Neural cell (in vitro differentiated cells): ENCODE measurements at regions not wholly inside any gene's neighbourhood (a gene's known extent, or its start where the extent isn't known, plus 50 kb on each side); places are given as distances from the start of the nearest gene placed in this dataset.

ENCODE experiments used
- H2AFZ ChIP-seq: fragments of 200-600, 300-800 bp; sonication (generic), shearing (Covaris generic); 2 replicates; pipeline ENCODE4 v1.6.0; 2014; ENCODE audit warnings: low read depth, mild to moderate bottlenecking, antibody characterized with exemption, low read length, moderate library complexity
- H3F3A ChIP-seq: fragments of 200-600 bp; shearing (Covaris generic); 2 replicates; pipeline ENCODE4 v1.6.1; 2016; ENCODE audit warnings: mild to moderate bottlenecking, moderate library complexity, mixed read lengths, antibody characterized with exemption, low read length; ENCODE audit not compliant: insufficient read depth, poor library complexity, severe bottlenecking
- H3K27ac ChIP-seq: fragments of 200-600, 300-800 bp; sonication (generic), shearing (Covaris generic); 2 replicates; pipeline ENCODE4 v1.5.1; 2014; ENCODE audit warnings: mild to moderate bottlenecking, low read length, moderate library complexity
- H3K27me3 ChIP-seq: fragments of 300-800, 200-600 bp; sonication (generic), shearing (Covaris generic); 2 replicates; pipeline ENCODE4 v1.6.0; 2014; ENCODE audit warnings: mild to moderate bottlenecking, low read depth, low read length, moderate library complexity; ENCODE audit not compliant: insufficient read depth
- H3K36me3 ChIP-seq: fragments of 300-800, 200-600 bp; sonication (generic), shearing (Covaris generic); 2 replicates; pipeline ENCODE4 v1.5.1; 2014; ENCODE audit warnings: mild to moderate bottlenecking, antibody characterized with exemption, low read length, moderate library complexity; ENCODE audit not compliant: insufficient read depth
- H3K4me2 ChIP-seq: fragments of 300-800, 200-600 bp; sonication (generic), shearing (Covaris generic); 2 replicates; pipeline ENCODE4 v1.6.0; 2014; ENCODE audit warnings: mild to moderate bottlenecking, low read length
- H3K4me3 ChIP-seq: fragments of 300-800, 200-600 bp; sonication (generic), shearing (Covaris generic); 2 replicates; pipeline ENCODE4 v1.5.1; 2014; ENCODE audit warnings: mild to moderate bottlenecking, low read length, moderate library complexity
- H3K79me2 ChIP-seq: fragments of 200-600 bp; shearing (Covaris generic); replicated peaks from 2 replicates; pipeline ENCODE4 v1.6.0; 2014; ENCODE audit warnings: mild to moderate bottlenecking, low read length, moderate library complexity; ENCODE audit not compliant: insufficient read depth
- H3K9ac ChIP-seq: fragments of 300-800, 200-600 bp; sonication (generic), shearing (Covaris generic); 2 replicates; pipeline ENCODE4 v1.6.1; 2016; ENCODE audit warnings: mild to moderate bottlenecking, low read length, mixed read lengths
- H3K9me2 ChIP-seq: fragments of 200-600 bp; shearing (Covaris generic); 2 replicates; pipeline ENCODE4 v1.6.1; 2016; ENCODE audit warnings: mild to moderate bottlenecking, low read length, mixed read lengths; ENCODE audit not compliant: insufficient read depth
- H3K9me3 ChIP-seq: fragments of 200-600, 300-800 bp; sonication (generic), shearing (Covaris generic); 2 replicates; pipeline ENCODE4 v1.6.1; 2016; ENCODE audit warnings: mild to moderate bottlenecking, mixed run types, low read length, moderate library complexity, mixed read lengths
- H4K20me1 ChIP-seq: fragments of 200-600 bp; shearing (Covaris generic); 2 replicates; pipeline ENCODE4 v1.6.1; 2016; ENCODE audit warnings: mild to moderate bottlenecking, mixed run types; ENCODE audit not compliant: insufficient read depth
- EP300 ChIP-seq: fragments of 450-650 bp; conservative IDR thresholded peaks from 2 replicates; pipeline ENCODE4 v1.6.1; 2014; ENCODE audit warnings: antibody characterized with exemption, mild to moderate bottlenecking, moderate library complexity; ENCODE audit not compliant: poor library complexity, severe bottlenecking
- EZH2 ChIP-seq: fragments of 200-600, 300-800 bp; shearing (Covaris generic), sonication (generic); IDR thresholded peaks from 2 replicates; pipeline ENCODE4 v1.6.1; 2014; ENCODE audit warnings: antibody characterized with exemption, low read length, borderline replicate concordance, mild to moderate bottlenecking; ENCODE audit not compliant: insufficient read depth, poor library complexity, severe bottlenecking
- MXI1 ChIP-seq: fragments of 450-650 bp; conservative IDR thresholded peaks from 2 replicates; pipeline ENCODE4 v1.6.1; 2014; ENCODE audit warnings: antibody characterized with exemption, mild to moderate bottlenecking; ENCODE audit not compliant: poor library complexity, severe bottlenecking
- POLR2AphosphoS5 ChIP-seq: IDR thresholded peaks from 2 replicates; pipeline ENCODE4 v1.6.1; 2012
- RAD21 ChIP-seq: fragments of 450-650 bp; conservative IDR thresholded peaks from 2 replicates; pipeline ENCODE4 v1.6.1; 2014; ENCODE audit warnings: antibody characterized with exemption, mild to moderate bottlenecking, moderate library complexity
- SMC3 ChIP-seq: fragments of 450-650 bp; conservative IDR thresholded peaks from 2 replicates; pipeline ENCODE4 v1.6.1; 2014; ENCODE audit warnings: antibody characterized with exemption, mild to moderate bottlenecking, moderate library complexity; ENCODE audit not compliant: poor library complexity
- TAF1 ChIP-seq: IDR thresholded peaks from 2 replicates; pipeline ENCODE4 v1.6.1; 2012; ENCODE audit warnings: low read depth
- TF ChIP-seq, protein P1 (sequence below): IDR thresholded peaks from 2 replicates; pipeline ENCODE4 v1.6.1; 2012; ENCODE audit warnings: borderline replicate concordance
- TF ChIP-seq, protein P2 (sequence below): fragments of 450-650 bp; IDR thresholded peaks from 2 replicates; pipeline ENCODE4 v1.5.1; 2014; ENCODE audit warnings: antibody characterized with exemption, mild to moderate bottlenecking, moderate library complexity; ENCODE audit not compliant: poor library complexity, severe bottlenecking

DNA sequence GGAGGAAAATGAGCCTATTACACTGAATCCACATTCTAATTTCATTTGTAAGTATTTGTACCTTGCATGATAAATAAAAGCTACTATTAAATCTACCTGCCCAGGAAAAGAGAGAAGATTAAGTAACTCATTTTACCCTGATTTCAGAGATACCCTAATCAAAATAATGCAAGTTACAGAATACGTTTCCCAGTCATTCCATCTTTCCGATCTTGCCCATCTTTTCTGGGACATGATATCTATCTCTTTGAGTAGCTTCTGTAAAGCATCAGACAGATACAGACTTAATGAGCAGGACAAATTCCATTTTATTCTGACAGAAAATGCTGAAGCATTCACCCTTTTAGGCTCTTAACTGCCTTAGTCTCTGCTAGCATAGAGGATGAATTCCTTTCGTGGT, 56.6 kb downstream of the SPRY2 start:
- H3K9me2 ChIP-seq: no peaks in the 10 kb centered on the region
- H2AFZ ChIP-seq: no peak overlapping the region
- TF ChIP-seq EZH2 (no peak), MXI1 (no peak), RAD21 (no peak), SMC3 (no peak), POLR2AphosphoS5 (no peak)
- TF ChIP-seq, protein P1, sequence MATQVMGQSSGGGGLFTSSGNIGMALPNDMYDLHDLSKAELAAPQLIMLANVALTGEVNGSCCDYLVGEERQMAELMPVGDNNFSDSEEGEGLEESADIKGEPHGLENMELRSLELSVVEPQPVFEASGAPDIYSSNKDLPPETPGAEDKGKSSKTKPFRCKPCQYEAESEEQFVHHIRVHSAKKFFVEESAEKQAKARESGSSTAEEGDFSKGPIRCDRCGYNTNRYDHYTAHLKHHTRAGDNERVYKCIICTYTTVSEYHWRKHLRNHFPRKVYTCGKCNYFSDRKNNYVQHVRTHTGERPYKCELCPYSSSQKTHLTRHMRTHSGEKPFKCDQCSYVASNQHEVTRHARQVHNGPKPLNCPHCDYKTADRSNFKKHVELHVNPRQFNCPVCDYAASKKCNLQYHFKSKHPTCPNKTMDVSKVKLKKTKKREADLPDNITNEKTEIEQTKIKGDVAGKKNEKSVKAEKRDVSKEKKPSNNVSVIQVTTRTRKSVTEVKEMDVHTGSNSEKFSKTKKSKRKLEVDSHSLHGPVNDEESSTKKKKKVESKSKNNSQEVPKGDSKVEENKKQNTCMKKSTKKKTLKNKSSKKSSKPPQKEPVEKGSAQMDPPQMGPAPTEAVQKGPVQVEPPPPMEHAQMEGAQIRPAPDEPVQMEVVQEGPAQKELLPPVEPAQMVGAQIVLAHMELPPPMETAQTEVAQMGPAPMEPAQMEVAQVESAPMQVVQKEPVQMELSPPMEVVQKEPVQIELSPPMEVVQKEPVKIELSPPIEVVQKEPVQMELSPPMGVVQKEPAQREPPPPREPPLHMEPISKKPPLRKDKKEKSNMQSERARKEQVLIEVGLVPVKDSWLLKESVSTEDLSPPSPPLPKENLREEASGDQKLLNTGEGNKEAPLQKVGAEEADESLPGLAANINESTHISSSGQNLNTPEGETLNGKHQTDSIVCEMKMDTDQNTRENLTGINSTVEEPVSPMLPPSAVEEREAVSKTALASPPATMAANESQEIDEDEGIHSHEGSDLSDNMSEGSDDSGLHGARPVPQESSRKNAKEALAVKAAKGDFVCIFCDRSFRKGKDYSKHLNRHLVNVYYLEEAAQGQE: no peak
- TF ChIP-seq, protein P2, sequence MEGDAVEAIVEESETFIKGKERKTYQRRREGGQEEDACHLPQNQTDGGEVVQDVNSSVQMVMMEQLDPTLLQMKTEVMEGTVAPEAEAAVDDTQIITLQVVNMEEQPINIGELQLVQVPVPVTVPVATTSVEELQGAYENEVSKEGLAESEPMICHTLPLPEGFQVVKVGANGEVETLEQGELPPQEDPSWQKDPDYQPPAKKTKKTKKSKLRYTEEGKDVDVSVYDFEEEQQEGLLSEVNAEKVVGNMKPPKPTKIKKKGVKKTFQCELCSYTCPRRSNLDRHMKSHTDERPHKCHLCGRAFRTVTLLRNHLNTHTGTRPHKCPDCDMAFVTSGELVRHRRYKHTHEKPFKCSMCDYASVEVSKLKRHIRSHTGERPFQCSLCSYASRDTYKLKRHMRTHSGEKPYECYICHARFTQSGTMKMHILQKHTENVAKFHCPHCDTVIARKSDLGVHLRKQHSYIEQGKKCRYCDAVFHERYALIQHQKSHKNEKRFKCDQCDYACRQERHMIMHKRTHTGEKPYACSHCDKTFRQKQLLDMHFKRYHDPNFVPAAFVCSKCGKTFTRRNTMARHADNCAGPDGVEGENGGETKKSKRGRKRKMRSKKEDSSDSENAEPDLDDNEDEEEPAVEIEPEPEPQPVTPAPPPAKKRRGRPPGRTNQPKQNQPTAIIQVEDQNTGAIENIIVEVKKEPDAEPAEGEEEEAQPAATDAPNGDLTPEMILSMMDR: no peak
- no peaks in the 10 kb centered on the region for H3K79me2 ChIP-seq
- H3K4me3 ChIP-seq: no peak overlapping the region
- H3K36me3 ChIP-seq: no peaks in the 10 kb centered on the region
- no peak overlapping the region for H3K27ac ChIP-seq
- H3K9ac ChIP-seq: no peak overlapping the region
- no peak overlapping the region for H3K4me2 ChIP-seq
- no peaks in the 10 kb centered on the region for H3K9me3 ChIP-seq
- H3K27me3 ChIP-seq: no peaks in the 10 kb centered on the region
- H3F3A ChIP-seq: no peaks in the 10 kb centered on the region
- no peaks in the 10 kb centered on the region for H4K20me1 ChIP-seq

DNA sequence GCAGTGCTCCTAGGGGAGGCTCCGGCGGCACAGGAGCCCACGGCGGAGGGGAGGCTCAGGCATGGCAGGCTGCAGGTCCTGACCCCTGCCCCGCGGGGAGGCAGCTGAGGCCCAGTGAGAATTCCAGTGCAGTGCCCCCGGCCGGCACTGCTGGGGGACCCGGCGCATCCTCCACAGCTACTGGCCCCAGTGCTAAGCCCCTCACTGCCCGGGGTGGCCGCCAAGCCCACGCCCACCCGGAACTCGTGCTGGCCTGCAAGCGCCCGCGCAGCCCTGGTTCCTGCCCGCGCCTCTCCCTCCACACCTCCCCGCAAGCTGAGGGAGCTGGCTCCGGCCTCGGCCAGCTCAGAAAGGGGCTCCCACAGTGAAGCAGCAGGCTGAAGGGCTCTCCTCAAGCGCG, 62.2 kb downstream of the SPRY2 start:
- Histone ChIP-seq H3K36me3 (no peaks in the 10 kb centered on the region), H3K27me3 (no peaks in the 10 kb centered on the region), H4K20me1 (no peaks in the 10 kb centered on the region), H3F3A (no peaks in the 10 kb centered on the region), H3K27ac (no peak overlapping the region), H3K4me3 (no peak overlapping the region), H3K4me2 (no peak overlapping the region), H2AFZ (no peak overlapping the region), H3K79me2 (no peaks in the 10 kb centered on the region), H3K9ac (no peak overlapping the region), H3K9me2 (no peaks in the 10 kb centered on the region), H3K9me3 (no peaks in the 10 kb centered on the region)
- no peak for TF ChIP-seq SMC3
- TF ChIP-seq TAF1: no peak
- no peak for TF ChIP-seq EZH2
- TF ChIP-seq, protein P2: no peak
- no peak for TF ChIP-seq MXI1
- no peak for TF ChIP-seq POLR2AphosphoS5
- no peak for TF ChIP-seq RAD21
- no peak for TF ChIP-seq EP300
